NT2/D1 (cell line): ENCODE measurements at regions not wholly inside any gene's neighbourhood (a gene's known extent, or its start where the extent isn't known, plus 50 kb on each side); places are given as distances from the start of the nearest gene placed in this dataset.

Experiments used
- SUZ12 ChIP-seq: IDR thresholded peaks from 2 replicates; pipeline ENCODE4 v1.6.1; 2011; ENCODE audit not compliant: insufficient read length, insufficient read depth; ENCODE audit errors: extremely low read depth
- YY1 ChIP-seq: IDR thresholded peaks from 2 replicates; pipeline ENCODE4 v1.6.1; 2011; ENCODE audit not compliant: insufficient read length, insufficient read depth
- ZNF274 ChIP-seq: IDR thresholded peaks from 2 replicates; pipeline ENCODE4 v1.6.1; 2011; ENCODE audit warnings: mild to moderate bottlenecking, low read depth, low read length

- TF ChIP-seq SUZ12 (no peak), YY1 (no peak), ZNF274 (no peak)
Measured at GRCh38 chr11:92484570-92484969, 260.0 kb downstream of the FAT3 start.
